ENCODE measurements at regions not wholly inside any gene's neighbourhood (a gene's known extent, or its start where the extent isn't known, plus 50 kb on each side); places are given as distances from the start of the nearest gene placed in this dataset.

- no peak for TF ChIP-seq CTCF (IDR thresholded peaks at IDR 0.05)
- TF ChIP-seq POLR2A (IDR thresholded peaks at IDR 0.05) = no peak
Observed at GRCh38 chr13:74978591-74978990, 503.4 kb downstream of the TBC1D4 start.
